Amniotic stem cell (primary cell): ENCODE measurements at regions not wholly inside any gene's neighbourhood (a gene's known extent, or its start where the extent isn't known, plus 50 kb on each side); places are given as distances from the start of the nearest gene placed in this dataset.
"Not testable (repeated sequence)": the region's sequence is repeated elsewhere in the genome, so short reads cannot be mapped to it uniquely, and the experiment has no call there.

ENCODE experiments used
- DNase-seq: peaks from one replicate; lab custom pipeline; 2025; lab: John Stamatoyannopoulos, UW

GRCh38 chr2:224146356-224147160, 107.5 kb upstream of the SERPINE2 start:
- DNase-seq, result no peak

GRCh38 chr2:224145751-224146355, 106.8 kb upstream of the SERPINE2 start:
- DNase-seq, result no peak

- no peak for DNase-seq
These were observed 104.4 kb upstream of the SERPINE2 start for GRCh38 chr2:224143526-224143925.

GRCh38 chr2:224142397-224143312, 103.6 kb upstream of the SERPINE2 start:
- no peak for DNase-seq

GRCh38 chr2:224141304-224141703, 102.2 kb upstream of the SERPINE2 start:
- DNase-seq, result no peak

GRCh38 chr2:224137208-224137607, 98.1 kb upstream of the SERPINE2 start:
- DNase-seq, result no peak

- DNase-seq, result no peak
These were observed 97.3 kb upstream of the SERPINE2 start for GRCh38 chr2:224136396-224136795.

GRCh38 chr2:224135881-224136280, 96.8 kb upstream of the SERPINE2 start:
- DNase-seq, result no peak

GRCh38 chr2:224134003-224134734, 95.1 kb upstream of the SERPINE2 start:
- DNase-seq, result no peak

- no peak for DNase-seq
These were observed 94.3 kb upstream of the SERPINE2 start for GRCh38 chr2:224133387-224133786.

GRCh38 chr2:224127871-224128501, 88.9 kb upstream of the SERPINE2 start:
- DNase-seq, result no peak

GRCh38 chr2:224126440-224126839, 87.4 kb upstream of the SERPINE2 start:
- DNase-seq, result no peak

GRCh38 chr2:224126003-224126402, 86.9 kb upstream of the SERPINE2 start:
- DNase-seq, result no peak

- no peak for DNase-seq
These were observed 83.5 kb upstream of the SERPINE2 start for GRCh38 chr2:224122542-224122941.

- no peak for DNase-seq
These were observed 82.5 kb upstream of the SERPINE2 start for GRCh38 chr2:224121406-224122067.

GRCh38 chr2:224120986-224121385, 81.9 kb upstream of the SERPINE2 start:
- no peak for DNase-seq

- not testable (repeated sequence) for DNase-seq
These were observed 80.8 kb upstream of the SERPINE2 start for GRCh38 chr2:224119846-224120245.

- no peak for DNase-seq
These were observed 75.3 kb upstream of the SERPINE2 start for GRCh38 chr2:224114428-224114827.

GRCh38 chr2:224113930-224114329, 74.8 kb upstream of the SERPINE2 start:
- DNase-seq, result not testable (repeated sequence)

GRCh38 chr2:224111576-224111975, 72.5 kb upstream of the SERPINE2 start:
- DNase-seq, result no peak

- DNase-seq, result no peak
These were observed 71.7 kb upstream of the SERPINE2 start for GRCh38 chr2:224110811-224111210.
